RPMI8226 (cell line): ENCODE measurements at regions not wholly inside any gene's neighbourhood (a gene's known extent, or its start where the extent isn't known, plus 50 kb on each side); places are given as distances from the start of the nearest gene placed in this dataset.
"Not testable (repeated sequence)": the region's sequence is repeated elsewhere in the genome, so short reads cannot be mapped to it uniquely, and the experiment has no call there.

Experiments
- DNase-seq: peaks from one replicate; pipeline ENCODE4 v3.0.0-alpha.2; 2015

DNA sequence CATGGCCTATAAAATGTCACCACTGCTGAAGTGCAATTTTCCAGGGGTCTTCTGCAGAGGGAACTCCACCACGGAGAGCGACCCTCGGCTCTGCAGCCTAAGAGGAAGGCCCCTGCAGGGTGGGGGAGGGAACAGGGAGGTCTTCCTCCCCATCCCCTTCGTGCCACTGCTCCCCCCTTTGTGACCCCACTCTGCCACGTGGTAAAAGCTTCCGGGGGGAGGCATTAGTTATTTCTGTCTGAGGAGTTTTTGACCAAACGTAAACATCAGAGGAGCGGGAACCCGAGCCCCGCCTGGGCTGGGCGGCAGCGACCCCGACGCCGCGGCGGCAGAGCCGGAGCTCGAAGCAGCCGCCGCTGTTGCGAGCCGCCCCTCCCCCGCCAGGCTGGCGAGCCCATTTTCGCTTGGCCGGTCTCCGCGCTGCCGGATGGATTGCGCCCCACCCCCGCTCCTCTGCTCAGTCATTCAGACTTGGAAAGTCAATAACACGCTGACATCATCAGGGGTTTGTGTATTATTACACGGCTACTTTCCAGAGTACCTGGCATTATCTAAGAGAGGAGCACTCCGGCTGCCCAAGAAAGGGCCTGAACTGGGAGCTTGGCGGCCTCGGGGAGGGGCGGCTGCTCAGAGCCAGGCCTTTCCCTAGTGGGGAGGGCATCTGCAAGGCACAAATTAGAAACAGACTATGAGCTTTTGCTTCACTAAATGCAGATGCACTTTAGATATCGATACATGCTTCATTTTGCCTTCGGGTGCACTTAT is 162.5 kb upstream of the TBL1XR1 start:
- DNase-seq = peak; percentile 100

DNA sequence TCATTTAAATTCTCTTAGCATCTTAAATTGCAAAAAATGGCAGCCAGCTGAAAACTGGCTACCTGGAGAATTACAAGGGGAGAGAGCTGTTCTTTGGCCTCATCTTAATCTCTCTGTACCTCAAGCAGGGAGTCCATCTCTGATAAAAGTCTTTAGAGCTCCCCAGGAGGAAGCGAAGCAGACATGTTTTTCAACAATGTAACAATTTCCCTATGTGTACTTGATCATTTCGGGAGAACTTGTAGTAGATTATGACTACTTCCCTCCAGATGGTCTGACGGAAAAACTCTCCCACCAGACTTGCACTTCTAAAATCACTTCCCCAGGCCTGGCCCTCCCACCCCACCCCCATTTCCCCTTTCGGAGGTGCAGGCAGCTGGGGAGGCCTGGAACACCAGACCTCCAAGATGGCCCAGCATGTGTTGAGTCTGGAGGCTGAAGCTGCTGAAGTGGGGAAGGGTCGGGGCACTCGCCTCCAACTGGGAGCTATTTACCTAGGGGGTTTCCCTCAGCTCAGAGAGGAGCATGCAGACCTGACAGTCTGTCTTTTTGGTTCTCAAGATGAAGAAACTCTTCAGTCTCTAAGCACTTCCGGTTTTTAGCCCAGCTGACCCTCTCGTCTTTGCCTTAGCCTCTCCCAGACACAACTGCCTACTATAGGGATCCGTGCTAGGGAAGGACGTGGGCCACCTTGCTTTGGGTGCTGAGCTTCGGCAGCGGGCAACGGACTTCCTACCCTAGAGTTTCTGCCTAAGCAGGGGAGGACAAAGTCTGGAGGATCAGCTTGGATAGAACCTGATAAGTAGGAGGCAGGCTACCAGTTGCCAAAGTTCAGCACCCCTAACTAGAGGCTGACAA is 164.0 kb upstream of the TBL1XR1 start:
- DNase-seq = peak; percentile 19

DNA sequence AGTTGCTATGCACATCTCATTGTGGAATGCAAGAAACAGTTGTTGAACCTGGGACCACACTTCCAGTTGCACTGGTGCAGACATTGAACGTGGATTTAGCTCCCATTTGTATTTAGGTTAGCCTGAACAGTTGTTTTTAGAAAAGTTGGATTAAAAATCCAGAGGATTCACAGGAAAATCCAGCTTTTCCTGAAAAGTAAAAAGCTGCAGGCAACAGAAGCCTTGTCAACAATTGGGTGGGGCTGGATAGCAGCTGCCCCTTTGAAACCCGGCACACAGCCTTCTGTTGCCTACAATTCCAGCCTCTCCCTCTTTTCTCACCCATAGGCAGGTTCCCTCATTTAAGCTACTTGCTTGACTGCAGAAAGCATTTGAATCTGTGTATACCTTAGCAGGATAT is 165.3 kb upstream of the TBL1XR1 start:
- DNase-seq = no peak

DNA sequence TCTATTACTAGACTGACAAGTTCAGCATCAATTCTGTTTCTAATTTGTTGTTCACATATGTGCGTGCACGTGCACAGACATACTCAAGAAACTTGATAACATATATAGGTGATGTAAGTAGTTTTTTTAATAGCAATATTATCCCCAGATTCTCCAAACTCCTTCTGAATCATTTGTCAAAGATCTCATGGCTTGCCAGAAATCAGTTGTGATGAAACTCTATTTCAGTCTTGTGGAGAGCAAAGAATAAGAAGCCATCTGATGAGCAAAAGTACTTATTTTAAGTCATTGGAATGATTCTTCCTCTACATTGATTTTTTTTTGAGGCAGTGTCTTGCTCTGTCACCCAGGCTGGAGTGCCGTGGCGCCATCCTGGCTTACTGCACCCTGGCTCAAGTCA is 167.0 kb upstream of the TBL1XR1 start:
- no peak for DNase-seq

DNA sequence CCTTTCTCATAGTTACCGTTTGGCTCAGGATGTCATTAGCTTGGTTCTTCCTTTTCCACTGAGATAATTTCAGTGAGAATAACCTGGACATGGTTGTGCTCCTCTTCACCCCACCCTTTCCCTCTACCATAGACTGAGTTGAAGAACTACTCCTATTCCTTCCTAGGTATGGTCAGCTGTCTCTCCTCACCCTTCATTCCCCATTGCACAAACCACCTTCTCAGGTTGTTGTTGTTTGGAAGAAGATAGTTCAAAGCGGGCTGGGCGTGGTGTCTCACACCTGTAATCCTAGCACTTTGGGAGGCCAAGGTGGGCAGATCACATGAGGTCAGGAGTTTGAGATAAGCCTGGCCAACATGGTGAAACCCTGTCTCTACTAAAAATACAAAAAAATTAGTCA is 168.0 kb upstream of the TBL1XR1 start:
- DNase-seq = not testable (repeated sequence)

DNA sequence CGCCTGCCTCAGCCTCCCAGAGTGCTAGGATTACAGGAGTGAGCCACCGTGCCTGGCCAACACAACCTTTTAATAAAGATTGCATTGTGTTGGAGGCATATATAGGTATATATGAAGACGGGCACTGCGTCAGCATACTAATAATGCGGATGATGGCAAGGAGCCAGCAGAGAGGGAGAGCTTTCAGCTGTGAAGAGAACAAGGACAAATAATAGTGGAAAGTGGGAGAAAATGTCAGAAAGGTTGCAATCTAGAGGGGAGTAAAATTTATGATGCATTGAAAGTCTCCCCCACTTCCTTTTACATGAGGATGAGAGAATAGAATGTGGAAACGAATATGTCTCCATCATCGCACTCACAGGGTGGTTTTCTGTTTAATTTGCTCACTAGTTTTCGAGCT is 170.5 kb upstream of the TBL1XR1 start:
- DNase-seq = no peak

DNA sequence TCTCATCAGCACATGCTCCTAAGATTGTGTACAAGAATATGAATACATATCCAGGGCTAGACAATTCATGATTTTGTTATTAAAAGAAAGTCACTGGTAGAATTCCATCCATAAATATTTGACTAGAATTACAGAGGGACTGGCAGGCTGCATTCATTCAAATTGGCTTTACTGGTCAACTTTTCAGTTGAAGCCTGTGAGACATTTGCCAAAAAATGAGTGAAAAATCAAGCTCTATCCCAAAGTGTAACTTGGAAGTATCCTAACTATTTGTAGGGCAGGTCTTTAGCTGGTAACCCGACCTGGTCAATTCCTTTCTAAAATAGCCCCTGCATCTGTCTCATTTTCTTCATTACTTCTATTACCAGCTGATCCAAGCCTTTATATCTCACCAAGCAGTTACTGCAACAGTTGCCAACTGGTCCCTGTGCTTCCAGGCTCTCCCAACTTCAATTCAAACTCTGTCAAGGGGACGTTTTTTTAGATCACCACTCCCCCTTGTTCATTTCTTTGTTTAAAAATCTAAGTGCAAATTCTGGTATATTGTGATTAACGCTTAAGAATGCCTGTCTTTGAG is 173.1 kb upstream of the TBL1XR1 start:
- DNase-seq = no peak

DNA sequence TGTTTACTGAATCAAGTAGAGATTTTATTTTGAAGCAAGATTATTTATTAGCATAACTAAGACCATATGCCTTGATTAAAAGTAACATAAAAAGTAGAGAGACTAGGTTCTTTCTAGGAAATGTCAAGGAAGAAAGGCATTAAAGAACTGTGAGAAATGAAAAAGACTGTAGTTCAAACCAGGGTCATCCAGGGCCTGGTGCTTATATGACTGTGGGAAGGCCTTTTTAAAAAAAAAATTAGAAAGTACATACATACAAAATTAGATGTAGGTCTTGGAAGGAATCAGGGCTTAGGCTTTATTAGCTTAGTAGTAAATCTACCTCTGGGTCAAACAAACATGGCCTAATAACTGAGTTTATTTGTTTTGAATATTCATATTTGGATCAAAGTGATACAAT is 173.9 kb upstream of the TBL1XR1 start:
- no peak for DNase-seq

DNA sequence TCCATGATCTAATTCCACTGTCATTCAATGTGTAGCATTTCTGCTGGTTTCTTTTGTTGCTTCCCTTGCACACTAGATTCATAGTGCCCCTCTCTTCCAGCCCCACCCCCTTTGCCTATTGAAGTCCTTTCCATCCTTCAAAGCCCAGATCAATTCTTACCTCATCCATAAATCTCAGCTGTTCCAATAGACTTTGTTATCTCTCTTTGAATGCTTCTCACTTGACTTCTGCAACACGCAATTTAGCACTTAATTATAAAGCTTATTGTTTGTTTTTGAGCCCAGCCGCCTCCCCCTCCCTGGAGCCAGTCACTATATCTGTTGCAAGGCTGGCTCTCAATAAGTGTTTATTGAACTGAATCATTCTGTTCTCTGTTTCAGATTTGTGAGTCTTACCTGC is 174.6 kb upstream of the TBL1XR1 start:
- no peak for DNase-seq

DNA sequence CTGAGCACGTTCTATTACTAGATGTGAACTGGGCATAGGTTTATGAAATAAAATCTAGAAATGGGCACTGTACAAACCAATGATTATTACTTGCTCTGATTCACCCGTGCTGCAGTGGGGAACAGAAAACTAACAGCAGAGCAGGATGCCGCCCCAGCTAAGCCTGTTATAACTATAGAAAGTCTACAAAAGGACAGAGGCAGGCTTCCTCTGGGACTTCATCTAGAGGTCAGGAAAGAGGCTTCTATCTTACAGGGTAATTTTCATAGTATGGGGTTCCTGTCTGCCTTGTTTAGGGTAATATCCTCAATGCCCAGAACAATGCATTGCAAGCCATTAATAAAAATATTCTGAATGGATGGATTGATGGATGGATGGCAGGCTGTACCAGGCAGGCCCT is 177.0 kb upstream of the TBL1XR1 start:
- no peak for DNase-seq

DNA sequence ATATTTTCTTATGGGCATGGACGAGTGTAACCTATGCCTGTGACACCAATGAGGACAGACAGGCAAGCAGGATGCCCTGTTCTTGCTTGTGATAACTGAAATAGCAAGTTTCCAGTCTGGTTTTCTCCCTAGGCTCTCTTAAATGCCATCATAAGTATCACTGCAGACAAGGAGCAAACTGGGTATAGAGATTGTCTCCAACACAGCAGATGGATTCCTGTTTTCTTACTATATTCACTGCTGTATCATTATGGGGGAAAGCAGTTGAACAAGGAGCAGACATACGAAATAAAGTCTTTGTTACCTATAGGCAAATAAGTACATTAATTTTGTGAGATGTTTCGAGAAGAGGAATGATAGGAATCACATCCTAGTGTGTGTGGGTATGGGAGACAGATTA is 178.0 kb upstream of the TBL1XR1 start:
- no peak for DNase-seq

DNA sequence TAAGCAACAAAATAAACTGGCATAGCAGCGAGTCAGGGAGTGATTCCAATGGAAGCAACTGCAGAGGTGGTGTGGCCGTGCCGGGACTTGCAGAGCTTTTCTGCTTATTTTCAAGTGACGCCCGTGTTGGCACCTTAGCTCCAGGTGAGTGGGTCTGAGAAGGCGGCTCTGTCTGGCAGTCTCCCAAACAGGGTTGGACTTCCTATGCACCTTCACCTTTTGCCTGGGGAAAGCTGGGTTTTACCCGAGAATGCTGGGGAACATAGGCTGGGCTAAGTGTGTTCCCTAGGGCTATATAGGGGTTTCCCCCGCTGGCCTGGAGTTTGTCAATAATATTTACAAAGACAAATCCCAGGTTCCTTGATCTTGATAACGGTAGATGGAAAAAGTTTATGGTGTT is 179.9 kb upstream of the TBL1XR1 start:
- DNase-seq = no peak

DNA sequence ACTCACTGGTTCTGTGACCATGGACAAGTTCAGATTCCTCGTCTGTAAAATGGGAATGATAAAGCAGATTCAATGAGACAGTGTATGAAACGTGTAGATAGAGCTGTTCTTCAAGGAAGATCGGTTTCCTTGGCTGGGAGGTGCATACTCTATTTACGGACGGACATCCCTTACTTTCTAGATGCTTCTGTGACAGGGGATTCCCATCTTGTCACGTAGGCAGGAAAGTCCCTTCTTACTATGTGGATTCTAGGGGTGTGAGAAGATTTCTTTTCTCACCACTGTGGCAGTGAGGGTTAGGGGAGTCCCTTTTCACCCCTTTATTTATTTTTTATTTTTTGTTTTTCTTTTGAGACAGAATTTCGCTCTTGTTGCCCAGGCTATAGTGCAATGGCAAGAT is 180.9 kb upstream of the TBL1XR1 start:
- DNase-seq = no peak

DNA sequence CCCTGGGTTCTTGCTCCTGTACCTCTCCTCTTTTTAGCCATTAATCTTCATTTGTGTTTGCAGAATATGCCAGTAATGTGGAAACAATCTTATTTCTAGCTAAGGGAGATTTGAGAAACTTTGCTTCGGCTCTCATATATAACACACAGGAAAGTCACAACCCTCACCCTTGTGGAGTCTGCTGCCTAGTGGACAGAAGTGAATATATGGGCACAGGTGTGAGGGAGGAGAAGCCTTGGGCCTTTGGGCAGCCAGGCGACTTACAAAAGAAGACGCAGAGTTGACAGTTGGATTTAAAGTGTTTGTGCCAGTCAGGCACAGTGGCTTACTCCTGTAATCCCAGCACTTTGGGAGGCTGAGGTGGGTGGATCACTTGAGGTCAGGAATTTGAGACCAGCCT is 181.8 kb upstream of the TBL1XR1 start:
- DNase-seq = peak; percentile 56

DNA sequence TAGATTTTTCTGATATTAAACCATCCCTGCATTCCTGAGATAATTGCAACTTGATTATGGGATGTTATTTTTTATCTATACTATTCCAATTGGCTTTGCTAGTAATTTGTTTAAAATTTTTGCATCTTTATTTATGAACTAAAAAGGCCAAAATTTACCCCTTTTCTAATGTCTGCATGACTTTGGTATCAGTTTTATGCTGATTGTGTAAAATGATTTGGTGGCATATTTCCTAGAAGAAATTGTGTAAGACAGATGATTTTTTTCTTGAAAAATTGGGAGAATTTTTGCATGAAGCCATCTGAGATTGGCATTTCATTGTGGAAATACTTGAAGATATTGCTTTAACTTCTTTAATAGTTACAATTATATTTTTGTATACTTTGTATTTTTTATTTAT is 183.8 kb upstream of the TBL1XR1 start:
- DNase-seq = no peak

DNA sequence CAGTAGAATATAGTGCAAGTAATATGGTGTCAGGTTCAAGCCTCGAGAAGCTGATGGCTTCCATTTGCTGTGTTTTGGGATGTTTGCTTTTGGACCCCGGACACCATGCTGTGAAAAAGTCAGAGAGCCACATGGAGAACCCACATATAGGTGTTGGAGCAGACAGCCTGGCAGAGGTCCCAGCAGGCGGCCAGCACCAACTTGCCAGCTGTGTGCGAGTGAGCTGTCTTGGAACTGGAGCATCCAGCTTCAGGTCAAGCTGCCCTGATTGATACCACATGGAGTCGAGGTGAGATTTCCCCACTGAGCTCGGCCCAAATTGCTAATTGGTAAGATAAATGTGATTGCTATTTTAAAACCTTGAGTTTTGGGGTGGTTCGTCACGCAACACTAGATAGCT is 185.7 kb upstream of the TBL1XR1 start:
- DNase-seq = no peak

DNA sequence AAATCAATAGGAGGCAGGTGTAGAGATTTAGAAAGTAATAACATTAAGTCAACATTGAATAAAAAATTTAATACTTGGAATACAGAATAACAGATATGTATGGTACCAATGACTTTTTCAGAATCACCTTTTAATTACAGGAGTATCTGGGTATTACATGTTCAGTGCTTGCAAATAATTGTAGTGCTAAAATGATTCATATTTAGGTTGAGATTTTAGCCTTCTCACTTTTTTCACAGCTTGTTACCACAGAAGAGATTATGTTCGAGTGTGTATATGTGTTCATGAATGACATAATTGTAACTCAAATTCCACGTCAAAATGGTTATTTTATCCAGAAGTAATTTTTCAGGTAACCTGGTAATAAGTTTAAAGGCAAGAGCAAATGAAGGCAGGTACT is 187.9 kb upstream of the TBL1XR1 start:
- no peak for DNase-seq

DNA sequence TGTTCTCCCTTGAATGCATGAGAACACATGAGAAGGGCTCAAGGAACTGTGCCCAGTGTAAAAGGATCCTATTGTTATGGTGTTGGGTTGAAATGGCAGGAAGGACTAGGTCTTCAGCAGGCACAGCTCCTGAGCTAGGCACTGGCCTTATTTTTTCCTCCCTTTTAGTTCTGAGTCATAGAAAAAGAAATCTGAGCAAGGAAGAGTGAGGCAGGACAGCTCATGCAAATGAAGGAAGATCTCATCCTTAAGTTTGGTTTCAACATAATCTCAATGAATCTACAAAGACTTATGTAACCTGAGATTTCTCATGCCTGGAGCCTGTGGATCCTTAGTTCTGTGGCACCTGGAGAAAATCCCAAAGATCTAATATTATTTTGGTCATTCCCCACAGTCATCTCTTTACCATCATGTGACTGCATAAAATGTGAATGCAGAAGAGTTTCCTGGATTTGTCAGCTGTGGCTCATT is 188.6 kb upstream of the TBL1XR1 start:
- no peak for DNase-seq

DNA sequence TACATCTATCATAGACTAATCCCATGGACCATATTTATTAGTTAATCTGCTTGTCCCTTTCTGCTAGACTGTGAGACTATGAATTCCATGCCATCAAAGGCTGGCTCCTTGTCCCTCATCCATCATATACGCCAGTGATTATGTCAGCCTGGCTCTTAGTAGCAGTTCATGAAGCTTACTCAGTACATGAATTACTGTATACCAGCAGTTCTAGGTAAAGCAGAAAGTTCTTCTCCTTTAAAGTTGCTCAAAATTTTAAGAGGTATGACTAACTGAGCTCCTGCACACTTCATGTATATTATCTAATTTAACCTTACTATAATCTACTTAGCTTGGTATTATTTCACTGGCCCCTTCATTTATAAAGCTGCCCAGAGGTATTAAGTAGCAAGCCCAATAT is 190.9 kb upstream of the TBL1XR1 start:
- DNase-seq = no peak

DNA sequence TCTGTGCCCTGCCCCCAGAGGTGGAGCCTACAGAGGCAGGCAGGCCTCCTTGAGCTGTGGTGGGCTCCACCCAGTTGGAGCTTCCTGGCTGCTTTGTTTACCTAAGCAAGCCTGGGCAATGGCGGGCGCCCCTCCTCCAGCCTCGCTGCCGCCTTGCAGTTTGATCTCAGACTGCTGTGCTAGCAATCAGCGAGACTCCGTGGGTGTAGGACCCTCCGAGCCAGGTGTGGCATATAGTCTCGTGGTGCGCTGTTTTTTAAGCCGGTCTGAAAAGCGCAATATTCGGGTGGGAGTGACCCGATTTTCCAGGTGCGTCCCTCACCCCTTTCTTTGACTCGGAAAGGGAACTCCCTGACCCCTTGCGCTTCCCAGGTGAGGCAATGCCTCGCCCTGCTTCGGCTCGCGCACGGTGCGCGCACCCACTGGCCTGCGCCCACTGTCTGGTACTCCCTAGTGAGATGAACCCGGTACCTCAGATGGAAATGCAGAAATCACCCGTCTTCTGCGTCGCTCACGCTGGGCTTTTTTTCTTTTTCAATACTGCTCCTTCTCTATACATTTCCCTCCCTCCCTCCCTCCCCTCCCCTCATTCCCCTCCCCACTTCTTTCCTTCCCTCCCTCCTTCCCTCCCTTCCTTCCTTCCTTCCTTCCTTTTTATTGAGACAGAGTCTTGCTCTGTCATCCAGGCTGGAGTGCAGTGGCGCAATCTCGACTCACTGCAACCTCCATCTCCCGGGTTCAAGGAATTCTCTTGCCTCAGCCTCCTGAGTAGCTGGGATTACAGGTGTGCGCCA is 197.1 kb upstream of the TBL1XR1 start:
- not testable (repeated sequence) for DNase-seq

DNA sequence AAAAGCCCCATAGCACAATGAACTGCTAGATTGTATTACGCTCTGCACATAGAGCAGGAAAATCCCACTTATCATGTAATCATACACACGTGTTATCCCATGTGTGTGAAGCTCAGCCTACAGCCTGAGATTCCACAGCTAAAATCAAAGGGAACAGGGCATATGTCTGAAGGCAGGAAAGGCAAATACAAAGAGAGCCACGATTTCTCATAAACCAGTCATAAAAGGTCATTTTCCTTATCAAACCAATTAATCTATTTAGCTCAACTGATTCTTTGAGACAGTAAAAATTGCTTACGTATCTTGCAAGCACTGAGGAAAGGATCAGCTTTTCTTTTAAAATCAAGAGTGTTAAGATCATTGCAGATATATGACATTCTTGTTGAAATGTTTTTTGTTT is 199.5 kb upstream of the TBL1XR1 start:
- no peak for DNase-seq

DNA sequence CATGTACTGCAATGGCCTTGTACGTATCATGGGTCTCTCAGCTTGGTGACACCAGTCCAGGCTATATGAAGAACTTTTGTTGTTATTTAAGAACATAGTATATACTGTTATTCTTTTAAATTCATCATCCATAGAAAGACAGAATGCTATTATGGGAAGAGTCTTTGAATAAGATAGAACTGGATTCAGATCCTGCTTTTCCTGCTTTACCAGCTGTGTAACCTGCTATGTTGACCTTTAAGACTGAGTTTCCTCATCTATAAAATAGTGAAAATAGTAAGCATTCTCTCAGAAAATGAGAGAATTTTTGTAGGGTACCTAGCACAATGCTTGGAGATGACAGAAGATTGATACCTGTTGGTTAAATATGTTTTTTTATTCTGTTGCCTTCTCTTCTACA is 204.1 kb upstream of the TBL1XR1 start:
- DNase-seq = no peak

DNA sequence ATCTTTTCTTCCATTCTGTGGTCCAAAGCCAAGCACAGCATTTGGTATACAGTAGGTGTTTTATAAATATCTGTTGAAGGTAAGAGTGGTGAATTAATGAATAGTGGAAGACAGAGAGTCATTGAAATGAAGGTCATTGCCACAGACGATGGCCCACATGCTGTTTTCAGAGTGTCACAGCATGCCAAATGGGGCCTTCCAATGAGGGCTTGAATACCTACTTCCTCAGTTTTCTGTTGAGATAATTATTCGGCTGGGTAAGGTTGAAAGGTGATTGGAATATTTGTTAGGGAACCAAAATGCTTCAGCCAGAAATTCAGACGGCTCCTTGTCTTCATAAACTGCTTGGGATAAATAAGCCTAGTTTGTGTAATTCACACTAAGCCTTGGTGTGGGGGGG is 205.3 kb upstream of the TBL1XR1 start:
- DNase-seq = no peak
